HFF-Myc (cell line): ENCODE measurements at regions not wholly inside any gene's neighbourhood (a gene's known extent, or its start where the extent isn't known, plus 50 kb on each side); places are given as distances from the start of the nearest gene placed in this dataset.

Source experiments
- DNase-seq: peaks from one replicate; pipeline ENCODE4 v3.0.0-alpha.2; 2011; ENCODE audit warnings: low read depth; ENCODE audit errors: extremely low read depth
- H3K4me3 ChIP-seq: replicated peaks from 2 replicates; pipeline ENCODE4 v1.5.1; 2011; ENCODE audit warnings: low read depth, mild to moderate bottlenecking, control low read depth, low read length
- TF ChIP-seq, protein P1 (sequence below): IDR thresholded peaks from 2 replicates; pipeline ENCODE4 v1.5.1; 2012; ENCODE audit warnings: mild to moderate bottlenecking, low read depth, low read length, control low read depth; ENCODE audit errors: missing control alignments

DNA sequence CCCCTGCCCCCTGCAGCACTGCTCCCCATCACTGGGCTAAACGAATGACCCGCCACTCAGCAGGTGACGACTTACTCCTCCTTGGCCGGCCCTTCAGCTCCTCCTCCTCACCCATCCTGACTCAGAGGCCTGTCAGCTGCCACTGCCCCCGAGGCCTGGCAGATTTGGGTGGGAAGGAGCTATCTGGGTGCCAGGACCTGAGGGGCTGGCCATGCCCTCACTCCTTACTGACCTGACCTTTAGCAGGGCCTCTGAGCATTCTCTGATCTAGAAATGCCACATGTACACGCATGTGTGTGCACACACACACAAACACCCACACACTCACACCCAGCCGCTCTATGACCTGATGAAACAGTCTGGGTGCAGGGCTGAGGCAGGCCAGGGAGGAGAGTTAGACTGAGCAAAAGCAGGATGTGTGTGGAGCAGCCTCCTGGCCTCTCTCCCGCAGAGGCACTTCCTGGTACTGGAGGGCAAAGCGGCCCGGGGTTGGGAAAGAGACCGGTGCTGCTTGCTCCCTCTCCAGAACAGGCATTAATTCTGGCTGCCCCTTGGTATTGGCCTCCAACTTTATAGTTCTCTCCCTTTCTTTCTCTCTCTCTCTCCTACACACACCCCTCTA lies 68.0 kb downstream of the ZFP36L2 start:
- H3K4me3 ChIP-seq = no peak overlapping the region
- DNase-seq = no peak
- TF ChIP-seq, protein P1, sequence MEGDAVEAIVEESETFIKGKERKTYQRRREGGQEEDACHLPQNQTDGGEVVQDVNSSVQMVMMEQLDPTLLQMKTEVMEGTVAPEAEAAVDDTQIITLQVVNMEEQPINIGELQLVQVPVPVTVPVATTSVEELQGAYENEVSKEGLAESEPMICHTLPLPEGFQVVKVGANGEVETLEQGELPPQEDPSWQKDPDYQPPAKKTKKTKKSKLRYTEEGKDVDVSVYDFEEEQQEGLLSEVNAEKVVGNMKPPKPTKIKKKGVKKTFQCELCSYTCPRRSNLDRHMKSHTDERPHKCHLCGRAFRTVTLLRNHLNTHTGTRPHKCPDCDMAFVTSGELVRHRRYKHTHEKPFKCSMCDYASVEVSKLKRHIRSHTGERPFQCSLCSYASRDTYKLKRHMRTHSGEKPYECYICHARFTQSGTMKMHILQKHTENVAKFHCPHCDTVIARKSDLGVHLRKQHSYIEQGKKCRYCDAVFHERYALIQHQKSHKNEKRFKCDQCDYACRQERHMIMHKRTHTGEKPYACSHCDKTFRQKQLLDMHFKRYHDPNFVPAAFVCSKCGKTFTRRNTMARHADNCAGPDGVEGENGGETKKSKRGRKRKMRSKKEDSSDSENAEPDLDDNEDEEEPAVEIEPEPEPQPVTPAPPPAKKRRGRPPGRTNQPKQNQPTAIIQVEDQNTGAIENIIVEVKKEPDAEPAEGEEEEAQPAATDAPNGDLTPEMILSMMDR = no peak

DNA sequence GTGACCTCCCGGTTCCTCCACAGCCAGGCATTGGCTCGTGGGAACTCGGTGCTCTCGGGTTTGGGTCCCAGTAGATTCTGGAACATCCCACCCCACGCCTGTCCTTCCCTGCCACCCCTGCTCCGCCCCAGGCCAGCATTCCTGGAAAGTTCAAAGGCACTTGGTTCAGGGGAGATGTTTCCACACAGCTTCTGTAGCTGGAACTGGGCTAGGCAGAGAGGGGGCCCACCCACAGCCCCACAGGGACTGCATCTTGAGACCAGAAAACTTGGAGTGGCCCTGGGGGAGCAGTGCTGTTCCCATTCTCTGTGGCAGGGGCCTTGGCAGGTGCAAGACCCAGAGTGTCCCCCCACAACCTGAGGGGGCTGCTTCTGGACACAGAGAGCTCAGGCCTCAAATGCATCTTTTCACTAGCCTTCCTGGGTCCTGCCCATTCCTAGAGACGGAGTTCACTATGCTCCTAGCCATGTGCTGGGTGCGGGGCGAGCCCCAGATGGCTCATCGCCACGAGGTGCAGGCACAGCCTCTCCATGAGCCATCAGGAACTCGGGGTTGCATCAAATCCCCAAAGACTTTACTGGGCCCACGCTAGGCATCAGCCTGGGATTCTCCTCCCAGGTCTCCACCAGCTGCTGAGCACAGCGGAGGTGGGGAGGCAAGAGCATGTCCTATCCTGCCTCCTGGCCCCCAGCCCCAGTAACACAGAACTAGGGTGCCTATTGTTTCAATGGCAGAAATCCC lies 68.7 kb downstream of the ZFP36L2 start:
- no peak for DNase-seq
- H3K4me3 ChIP-seq = no peak overlapping the region
- TF ChIP-seq, protein P1 = no peak

DNA sequence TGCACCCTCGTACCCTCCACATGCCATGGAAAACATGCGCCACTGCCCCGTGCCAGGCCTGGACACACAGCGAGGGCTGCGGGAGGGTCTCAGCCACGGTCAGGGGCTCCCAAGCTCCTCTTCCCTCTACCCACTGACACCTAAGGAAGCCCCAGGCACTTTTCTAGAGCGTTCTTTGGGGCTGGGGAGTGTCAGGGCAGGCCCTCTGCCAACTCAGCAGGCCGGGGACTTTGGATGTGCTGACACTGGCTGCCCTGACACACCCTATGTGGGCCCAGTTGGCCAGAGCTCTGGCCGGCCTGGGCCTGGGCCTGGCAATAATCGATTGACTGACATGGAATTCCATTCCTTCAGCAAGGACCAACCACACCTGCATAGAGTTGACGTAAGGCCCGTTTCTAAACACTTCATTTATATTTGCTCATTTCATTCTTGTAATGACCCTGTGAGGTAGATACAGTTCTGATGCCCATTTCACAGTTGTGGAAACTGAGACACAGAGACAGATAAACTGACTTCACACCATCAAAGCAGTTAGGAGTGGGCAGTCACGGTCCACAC lies 70.5 kb downstream of the ZFP36L2 start:
- no peak for DNase-seq
- TF ChIP-seq, protein P1 = no peak

DNA sequence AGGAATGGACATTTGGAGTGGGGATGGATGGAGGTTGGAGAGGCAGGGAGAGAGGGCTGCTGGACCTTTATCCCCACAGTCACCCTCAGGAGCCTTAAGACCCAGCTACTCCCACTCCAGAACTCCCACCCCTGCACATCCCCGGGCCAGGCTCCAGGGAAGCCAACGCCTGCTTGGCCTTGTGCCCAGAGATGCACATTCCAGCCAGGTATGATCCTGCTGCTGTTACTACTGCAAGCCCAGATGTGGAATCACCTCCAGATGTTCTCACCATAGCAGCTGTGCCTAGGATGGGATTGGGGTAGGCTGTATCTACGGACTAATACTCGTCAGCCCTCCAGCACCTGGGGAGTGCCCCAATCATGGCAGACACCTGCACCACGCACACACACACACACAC lies 71.7 kb downstream of the ZFP36L2 start:
- TF ChIP-seq, protein P1 = no peak
- no peak overlapping the region for H3K4me3 ChIP-seq
- no peak for DNase-seq

More for the DNA sequence above, 70.5 kb downstream of the ZFP36L2 start:
- H3K4me3 ChIP-seq = no peak overlapping the region

DNA sequence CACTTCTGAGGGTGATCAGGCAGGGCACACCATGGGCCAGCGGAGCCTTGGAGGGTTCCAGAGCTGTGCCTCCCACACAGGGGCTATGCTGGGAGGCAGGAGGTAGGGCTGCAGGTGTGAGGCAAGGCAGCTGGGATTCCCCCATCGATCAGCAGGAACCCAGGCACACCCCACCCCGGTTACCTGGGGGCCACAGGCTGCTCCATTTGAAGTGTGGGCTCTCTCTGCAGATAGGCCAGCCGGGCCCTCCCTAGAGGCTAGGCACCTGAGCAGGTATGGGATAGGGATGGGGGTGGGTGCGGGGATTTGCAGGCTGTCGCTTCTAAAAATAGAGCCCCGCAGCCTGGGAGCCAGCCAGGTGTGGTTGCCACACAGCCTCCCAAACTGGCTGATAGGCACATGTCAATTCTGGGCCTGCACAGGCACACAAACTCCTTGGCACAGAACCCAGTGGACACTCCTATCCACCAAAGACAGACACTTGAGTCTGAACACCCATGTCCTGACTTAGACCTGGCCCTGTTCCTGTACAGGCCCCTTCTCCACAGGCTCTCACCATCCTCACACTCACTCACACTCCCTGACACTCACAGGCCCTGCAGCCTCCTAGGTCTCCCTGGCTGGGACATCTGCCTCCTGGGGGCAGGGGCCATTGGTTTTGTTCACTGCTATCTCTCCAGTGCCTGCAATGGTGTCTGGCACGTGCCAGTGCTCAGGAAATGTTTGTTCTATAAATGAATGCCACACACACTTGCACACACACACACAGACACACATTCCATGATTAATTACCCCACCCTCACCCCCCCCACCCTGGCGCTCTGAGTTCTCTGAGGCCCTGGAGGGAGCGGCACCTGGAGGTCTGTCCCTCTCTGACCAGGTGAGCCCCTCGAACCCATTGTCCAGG lies 73.4 kb downstream of the ZFP36L2 start:
- DNase-seq = no peak
- H3K4me3 ChIP-seq = no peak overlapping the region
- TF ChIP-seq, protein P1 = no peak

DNA sequence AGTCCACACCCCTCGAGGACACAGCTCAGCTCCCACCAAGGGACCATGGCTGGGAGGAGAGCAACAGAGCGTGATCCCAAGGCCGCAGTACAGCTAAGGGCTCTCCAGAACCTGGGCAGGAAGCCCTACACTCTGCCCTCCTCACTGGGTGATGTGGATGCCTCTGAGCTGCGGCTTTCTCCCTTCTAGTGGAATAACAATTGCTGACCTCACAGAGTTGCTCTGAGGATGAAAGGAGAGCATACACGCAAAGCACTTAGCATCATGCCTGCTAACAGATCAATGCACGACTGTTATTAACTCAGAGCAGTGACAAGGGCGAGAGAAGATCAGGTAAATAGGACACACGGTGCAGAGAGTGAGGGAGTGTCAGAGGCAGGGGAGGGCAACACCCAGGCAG lies 74.2 kb downstream of the ZFP36L2 start:
- TF ChIP-seq, protein P1 = no peak
- H3K4me3 ChIP-seq = no peak overlapping the region
- DNase-seq = no peak
